Panc1 (cell line): ENCODE measurements at regions not wholly inside any gene's neighbourhood (a gene's known extent, or its start where the extent isn't known, plus 50 kb on each side); places are given as distances from the start of the nearest gene placed in this dataset.

Experiments used
- POLR2AphosphoS5 ChIP-seq: IDR thresholded peaks from 2 replicates; pipeline ENCODE4 v1.6.1; 2012; ENCODE audit warnings: mild to moderate bottlenecking, low read depth, low read length, moderate library complexity
- SIN3A ChIP-seq: IDR thresholded peaks from 2 replicates; pipeline ENCODE4 v1.6.1; 2012; ENCODE audit warnings: low read depth, mild to moderate bottlenecking, low read length, moderate library complexity, borderline replicate concordance; ENCODE audit not compliant: insufficient read depth
- TCF7L2 ChIP-seq: IDR thresholded peaks from 2 replicates; pipeline ENCODE4 v1.6.1; 2011; ENCODE audit warnings: mild to moderate bottlenecking, low read depth, low read length, inconsistent platforms
- TF ChIP-seq, protein P1 (sequence below): fragments of 450-650 bp; IDR thresholded peaks from 2 replicates; pipeline ENCODE4 v1.5.1; 2017; ENCODE audit warnings: mild to moderate bottlenecking

DNA sequence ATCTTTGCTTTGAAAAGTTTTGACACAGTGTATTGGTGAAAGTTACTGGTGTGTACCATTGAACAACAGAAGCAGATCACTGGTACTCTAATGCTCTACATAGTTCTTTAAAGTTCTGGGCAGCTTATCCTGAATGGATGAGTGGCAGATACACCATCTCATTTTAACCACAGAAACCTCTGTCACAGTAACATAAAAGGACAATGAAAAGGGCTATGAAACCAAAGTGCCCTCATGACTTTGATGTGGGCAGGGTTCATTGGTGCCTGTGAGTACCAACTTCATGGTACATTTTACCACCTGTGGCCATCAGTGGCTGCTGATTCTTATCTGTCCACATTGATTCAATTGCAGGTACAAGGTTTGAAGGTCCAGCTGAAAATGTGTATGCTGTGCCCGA is 285.7 kb upstream of the PREP start:
- TF ChIP-seq, protein P1, sequence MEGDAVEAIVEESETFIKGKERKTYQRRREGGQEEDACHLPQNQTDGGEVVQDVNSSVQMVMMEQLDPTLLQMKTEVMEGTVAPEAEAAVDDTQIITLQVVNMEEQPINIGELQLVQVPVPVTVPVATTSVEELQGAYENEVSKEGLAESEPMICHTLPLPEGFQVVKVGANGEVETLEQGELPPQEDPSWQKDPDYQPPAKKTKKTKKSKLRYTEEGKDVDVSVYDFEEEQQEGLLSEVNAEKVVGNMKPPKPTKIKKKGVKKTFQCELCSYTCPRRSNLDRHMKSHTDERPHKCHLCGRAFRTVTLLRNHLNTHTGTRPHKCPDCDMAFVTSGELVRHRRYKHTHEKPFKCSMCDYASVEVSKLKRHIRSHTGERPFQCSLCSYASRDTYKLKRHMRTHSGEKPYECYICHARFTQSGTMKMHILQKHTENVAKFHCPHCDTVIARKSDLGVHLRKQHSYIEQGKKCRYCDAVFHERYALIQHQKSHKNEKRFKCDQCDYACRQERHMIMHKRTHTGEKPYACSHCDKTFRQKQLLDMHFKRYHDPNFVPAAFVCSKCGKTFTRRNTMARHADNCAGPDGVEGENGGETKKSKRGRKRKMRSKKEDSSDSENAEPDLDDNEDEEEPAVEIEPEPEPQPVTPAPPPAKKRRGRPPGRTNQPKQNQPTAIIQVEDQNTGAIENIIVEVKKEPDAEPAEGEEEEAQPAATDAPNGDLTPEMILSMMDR = no peak
- TF ChIP-seq POLR2AphosphoS5 (no peak), TCF7L2 (no peak), SIN3A (no peak)
